MCF 10A (cell line): ENCODE measurements at regions not wholly inside any gene's neighbourhood (a gene's known extent, or its start where the extent isn't known, plus 50 kb on each side); places are given as distances from the start of the nearest gene placed in this dataset.

Source experiments
- BruUV-seq: library from RNA; stranded (reverse); fragments of 400-500 nt; replicated peaks from 2 replicates; lab custom pipeline; 2021; lab: Mats Ljungman, UMichigan
- CTCF ChIA-PET: fragments of 300-600 bp; sonication (Branson Sonifier 250); formaldehyde crosslinking; extraction: SDS; loops from one replicate; lab custom pipeline; 2021; ENCODE audit warnings: antibody characterized with exemption, inconsistent platforms; lab: Yijun Ruan, JAX
- POLR2A ChIA-PET: fragments of 300-600, 350-650 bp; sonication (Branson Sonifier 250); formaldehyde crosslinking; extraction: SDS; loops from one replicate; lab custom pipeline; 2020; ENCODE audit warnings: antibody characterized with exemption, inconsistent platforms; lab: Yijun Ruan, JAX
- DNase-seq: peaks from one replicate; pipeline ENCODE4 v3.0.0-alpha.2; 2018; ENCODE audit not compliant: unreplicated experiment
- H3K27ac Mint-ChIP-seq: one replicate; pipeline ENCODE4 v1.8.0; 2022; ENCODE audit warnings: mild to moderate bottlenecking, low read depth, mixed read lengths; ENCODE audit not compliant: unreplicated experiment
- H3K27me3 Mint-ChIP-seq: one replicate; pipeline ENCODE4 v1.8.0; 2022; ENCODE audit warnings: mixed read lengths; ENCODE audit not compliant: insufficient read depth, unreplicated experiment
- H3K36me3 Mint-ChIP-seq: one replicate; pipeline ENCODE4 v1.8.0; 2022; ENCODE audit warnings: mild to moderate bottlenecking, moderate library complexity, mixed read lengths; ENCODE audit not compliant: insufficient read depth, unreplicated experiment
- H3K4me1 Mint-ChIP-seq: one replicate; pipeline ENCODE4 v1.8.0; 2022; ENCODE audit warnings: mixed read lengths; ENCODE audit not compliant: insufficient read depth, unreplicated experiment
- H3K4me3 Mint-ChIP-seq: one replicate; pipeline ENCODE4 v1.8.0; 2022; ENCODE audit warnings: mild to moderate bottlenecking, moderate library complexity, mixed read lengths; ENCODE audit not compliant: unreplicated experiment
- H3K9me3 Mint-ChIP-seq: one replicate; pipeline ENCODE4 v1.8.0; 2022; ENCODE audit warnings: mixed read lengths; ENCODE audit not compliant: unreplicated experiment
- CTCF ChIP-seq: fragments of 200-600 bp; IDR thresholded peaks from one replicate; pipeline ENCODE4 v1.8.0; 2022; ENCODE audit warnings: antibody characterized with exemption, mild to moderate bottlenecking; ENCODE audit not compliant: unreplicated experiment
- intact Hi-C: fragments of 100-400 bp; cut with micrococcal nuclease; formaldehyde crosslinking; loops from 2 replicates; pipeline ENCODE4 v1.14.1; 2022

GRCh38 chr11:12315024-12315423 lies 62.3 kb upstream of the PARVA start:
- POLR2A ChIA-PET = interaction anchor here (1.0 kb wide), 1 partner anchor 21 kb away, joined by 5 read pairs; no protein-coding TSS in a partner anchor
- H3K9me3 Mint-ChIP-seq = peaks cover 8% of the 10 kb centered on the region
- H3K27ac Mint-ChIP-seq = no peak overlapping the region
- H3K27me3 Mint-ChIP-seq = no peaks in the 10 kb centered on the region
- TF ChIP-seq CTCF = no peak
- CTCF ChIA-PET = interaction anchor here (1.3 kb wide), 1 partner anchor 649 kb away, joined by 4 read pairs; no protein-coding TSS in a partner anchor
- no peaks in the 10 kb centered on the region for H3K4me1 Mint-ChIP-seq
- H3K36me3 Mint-ChIP-seq = no peaks in the 10 kb centered on the region
- intact Hi-C loops = no loop called here
- no peak for DNase-seq
- no TSS peak for BruUV-seq
- no peak overlapping the region for H3K4me3 Mint-ChIP-seq

GRCh38 chr11:12316432-12316831 lies 60.9 kb upstream of the PARVA start:
- Mint-ChIP-seq H3K36me3 (no peaks in the 10 kb centered on the region), H3K4me3 (no peak overlapping the region), H3K4me1 (no peaks in the 10 kb centered on the region), H3K27ac (no peak overlapping the region), H3K9me3 (peaks cover 8% of the 10 kb centered on the region), H3K27me3 (no peaks in the 10 kb centered on the region)
- intact Hi-C loops = no loop called here
- CTCF ChIA-PET = interaction anchor here (0.8 to 1.2 kb wide), 2 partner anchors 15 to 28 kb away, joined by 4 to 10 read pairs; no protein-coding TSS in a partner anchor
- no peak for DNase-seq
- POLR2A ChIA-PET = interaction anchor here (0.6 kb wide), 1 partner anchor 588 kb away, joined by 3 read pairs; no protein-coding TSS in a partner anchor
- TF ChIP-seq CTCF = no peak
- BruUV-seq = no TSS peak

GRCh38 chr11:12318791-12319438 lies 58.5 kb upstream of the PARVA start:
- intact Hi-C loops = no loop called here
- Mint-ChIP-seq H3K9me3 (peaks cover 8% of the 10 kb centered on the region), H3K36me3 (no peaks in the 10 kb centered on the region), H3K4me3 (no peak overlapping the region), H3K27me3 (no peaks in the 10 kb centered on the region), H3K4me1 (no peaks in the 10 kb centered on the region), H3K27ac (no peak overlapping the region)
- TF ChIP-seq CTCF = no peak
- POLR2A ChIA-PET = no interaction called here
- CTCF ChIA-PET = interaction anchor here (0.6 to 4.2 kb wide), 4 partner anchors 9 to 878 kb away, joined by 3 to 33 read pairs (median 4); no protein-coding TSS in a partner anchor
- no peak for DNase-seq
- BruUV-seq = no TSS peak

- no peaks in the 10 kb centered on the region for H3K4me1 Mint-ChIP-seq
- H3K9me3 Mint-ChIP-seq = peaks cover 8% of the 10 kb centered on the region
- H3K27ac Mint-ChIP-seq = no peak overlapping the region
- no TSS peak for BruUV-seq
- ChIA-PET POLR2A (interaction anchor here (0.7 kb wide), 1 partner anchor 843 kb away, joined by 6 read pairs; no protein-coding TSS in a partner anchor), CTCF (interaction anchor here (0.6 to 4.2 kb wide), 6 partner anchors 10 to 878 kb away, joined by 3 to 33 read pairs (median 4); no protein-coding TSS in a partner anchor)
- intact Hi-C loops = no loop called here
- peak; percentile 1 for DNase-seq
- no peak overlapping the region for H3K4me3 Mint-ChIP-seq
- H3K27me3 Mint-ChIP-seq = no peaks in the 10 kb centered on the region
- no peaks in the 10 kb centered on the region for H3K36me3 Mint-ChIP-seq
- TF ChIP-seq CTCF = no peak
Observed at GRCh38 chr11:12319461-12319951, 57.9 kb upstream of the PARVA start.
